ENCODE measurements at regions not wholly inside any gene's neighbourhood (a gene's known extent, or its start where the extent isn't known, plus 50 kb on each side); places are given as distances from the start of the nearest gene placed in this dataset.
A peak's percentile ranks its signal among the peaks of the same experiment; 100 is the strongest.

DNA sequence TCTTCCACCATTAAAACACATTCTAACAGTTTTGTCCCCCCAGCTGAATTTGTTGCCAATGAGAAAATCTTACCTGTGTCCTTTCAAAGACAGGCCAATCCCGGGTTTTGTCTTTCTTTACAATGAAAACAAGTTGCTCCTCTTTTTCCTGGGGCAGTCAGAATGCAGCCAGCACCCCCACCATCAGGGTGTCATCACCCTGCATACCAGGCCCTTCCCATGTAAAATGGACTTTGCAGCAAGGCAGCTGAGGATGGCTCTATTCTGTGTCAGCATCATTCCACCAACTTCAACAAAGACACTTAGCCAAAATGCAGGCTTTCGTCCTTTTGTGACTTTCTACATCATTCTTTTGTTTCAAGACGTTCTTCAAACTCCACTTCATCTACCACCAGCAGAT lies 490.9 kb downstream of the OCA2 start:
- no peak for DNase-seq

DNA sequence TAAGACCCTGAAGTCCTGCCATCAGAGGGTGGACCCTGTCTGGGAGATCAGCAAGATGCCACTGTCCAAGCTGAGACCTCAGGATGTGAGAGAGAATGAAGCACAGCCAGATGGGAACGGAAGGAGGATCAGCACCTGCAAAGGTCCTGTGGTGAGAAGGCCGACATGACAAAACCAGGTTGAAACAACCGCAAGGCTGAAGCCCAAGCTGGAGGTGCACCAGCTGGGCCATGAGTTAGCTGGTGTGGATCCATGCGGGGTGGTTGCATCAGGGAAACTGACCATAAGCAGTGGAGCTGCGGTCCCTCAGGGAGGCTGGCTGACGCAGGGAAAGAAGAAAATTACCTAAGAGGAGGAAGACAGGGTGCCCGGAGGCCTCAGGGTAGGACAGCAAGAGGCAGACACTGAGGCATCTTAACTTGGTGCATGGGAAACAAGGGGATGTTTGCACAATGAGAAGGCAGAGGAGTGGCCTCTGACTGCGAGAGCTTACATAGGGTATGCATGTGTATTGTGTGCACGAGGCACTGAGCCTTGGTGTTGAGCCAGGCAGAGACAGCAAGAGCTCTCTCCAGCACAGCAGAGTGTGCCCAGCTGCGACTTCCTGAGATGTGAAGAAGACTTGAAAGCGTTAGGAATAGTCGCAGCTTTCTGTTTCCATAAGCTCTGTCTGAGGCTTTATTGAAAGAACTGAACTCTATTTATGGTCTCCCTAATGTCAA lies 497.7 kb downstream of the OCA2 start:
- peak; percentile 32 for DNase-seq

DNA sequence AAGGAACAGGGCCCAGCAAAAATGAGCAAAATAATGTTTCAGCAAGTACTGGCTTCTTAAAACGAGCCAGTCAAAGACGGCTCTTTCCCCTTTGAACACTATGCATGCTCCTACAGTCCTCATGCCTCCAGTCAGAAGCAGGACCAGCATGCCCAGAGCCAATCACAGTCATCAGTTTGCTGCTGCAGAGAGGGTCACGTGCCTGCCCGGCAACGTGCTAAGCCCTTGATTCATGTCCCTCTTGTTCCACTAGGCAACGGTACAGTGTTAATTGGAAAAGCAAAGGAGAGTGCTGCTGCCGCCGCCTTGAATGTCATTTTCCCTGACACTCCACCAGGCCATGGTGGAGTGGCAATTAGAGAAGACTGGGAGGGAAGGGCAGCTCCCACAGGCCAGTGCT lies 500.1 kb downstream of the OCA2 start:
- no peak for DNase-seq

DNA sequence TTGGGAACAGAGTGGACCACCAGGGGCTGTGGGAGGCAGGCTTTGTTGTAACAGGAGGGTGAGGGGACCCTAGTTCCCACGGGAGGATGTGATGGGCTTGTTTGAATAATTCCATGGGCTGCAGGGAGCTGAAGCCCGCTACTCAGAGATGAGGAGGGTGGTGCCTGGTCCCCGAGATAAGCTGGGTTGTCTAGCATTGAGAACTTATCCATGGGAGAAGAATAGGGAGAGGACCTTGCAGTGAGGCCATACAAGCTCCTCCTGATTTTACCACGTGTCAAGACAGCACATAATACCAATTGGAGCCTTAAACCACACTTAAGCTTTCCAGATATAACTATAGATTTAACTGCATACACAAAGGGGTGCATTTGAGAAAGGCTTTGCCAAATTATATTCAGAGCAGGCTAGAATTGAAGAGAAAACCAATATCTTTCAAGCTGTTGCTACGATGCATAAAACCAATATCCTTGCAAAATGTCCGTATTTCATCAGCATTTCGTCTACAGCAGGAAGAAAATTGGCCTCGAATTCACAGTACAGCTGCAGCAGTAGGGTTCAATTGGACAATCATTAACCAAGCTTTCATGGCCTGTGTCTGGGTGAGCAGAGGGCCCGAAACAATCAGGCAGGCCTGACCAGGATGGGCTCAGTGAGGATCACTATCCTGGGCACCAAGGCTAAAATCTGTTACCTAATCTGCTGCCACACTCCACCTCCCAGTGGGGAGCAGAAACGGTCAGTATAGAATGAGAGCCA lies 500.7 kb downstream of the OCA2 start:
- no peak for DNase-seq

DNA sequence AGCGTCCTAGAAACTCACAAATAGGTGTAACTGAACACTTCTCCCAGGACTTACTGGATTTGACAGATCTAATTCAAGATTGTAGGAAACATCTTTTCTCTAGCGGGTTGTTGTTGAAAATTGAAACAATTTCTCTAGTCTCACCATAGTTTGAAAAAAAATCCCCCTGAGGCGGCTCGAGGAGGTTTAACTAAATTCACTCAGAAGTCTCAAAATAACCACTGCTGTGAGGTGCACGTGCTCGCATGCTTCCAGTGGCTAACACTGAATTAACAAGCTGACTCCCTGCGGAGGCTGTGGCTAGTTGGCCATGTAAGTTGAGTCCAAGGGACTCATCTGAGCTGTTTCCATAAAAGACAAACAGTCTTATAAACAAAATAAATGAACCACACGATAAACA lies 503.9 kb downstream of the OCA2 start:
- no peak for DNase-seq

DNA sequence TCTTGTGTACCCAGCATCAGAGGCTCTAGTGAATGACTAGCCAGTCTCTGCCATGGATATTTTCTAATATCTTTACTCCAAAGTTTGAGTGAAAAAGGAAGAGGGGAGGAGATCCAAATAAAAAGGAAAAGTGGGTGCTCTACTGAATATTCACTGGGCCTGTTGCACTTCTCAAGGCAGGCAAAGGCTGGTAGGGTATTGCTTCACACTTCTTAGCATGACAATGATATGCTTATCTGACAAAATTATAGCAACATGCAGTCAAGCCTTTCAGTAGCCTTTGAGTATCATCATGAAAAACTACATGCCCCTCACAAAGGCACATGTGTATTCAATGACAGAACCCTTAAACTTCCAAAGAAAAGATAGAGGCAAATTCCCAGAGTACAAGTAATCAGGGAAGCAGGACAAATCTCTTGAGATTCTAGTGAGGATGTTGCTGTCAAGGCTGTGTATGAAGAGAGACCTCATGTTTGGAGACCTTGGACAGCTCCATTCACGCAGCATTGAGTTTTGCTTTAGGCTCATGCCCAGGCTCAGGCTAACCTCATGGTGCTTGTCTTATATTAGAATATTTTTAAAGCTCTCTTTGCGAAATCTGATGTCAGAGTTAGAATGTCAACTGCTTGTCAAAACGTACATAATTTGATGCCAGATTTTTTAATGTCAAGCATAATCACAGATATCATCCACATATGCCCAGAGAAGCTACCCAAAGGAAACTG lies 506.9 kb downstream of the OCA2 start:
- DNase-seq = peak; percentile 23
